ENCODE measurements at regions not wholly inside any gene's neighbourhood (a gene's known extent, or its start where the extent isn't known, plus 50 kb on each side); places are given as distances from the start of the nearest gene placed in this dataset.

GRCh38 chr3:8136553-8136952 is 365.1 kb upstream of the LMCD1 start:
- no peak for TF ChIP-seq POLR2A (IDR thresholded peaks at IDR 0.05)
- TF ChIP-seq CTCF (IDR thresholded peaks at IDR 0.05), result no peak
- TF ChIP-seq POLR2AphosphoS5 (IDR thresholded peaks at IDR 0.05), result no peak

Data from stomach (tissue), 4 donors.